CD14-positive monocyte (primary cell): ENCODE measurements at regions not wholly inside any gene's neighbourhood (a gene's known extent, or its start where the extent isn't known, plus 50 kb on each side); places are given as distances from the start of the nearest gene placed in this dataset.
"Not testable (repeated sequence)": the region's sequence is repeated elsewhere in the genome, so short reads cannot be mapped to it uniquely, and the experiment has no call there.

ENCODE experiments used
- DNase-seq, 3 donors: peaks; one replicate each; pipeline ENCODE4 v3.0.0-alpha.2; 2011 to 2022
- H2AFZ ChIP-seq: 2 replicates; pipeline ENCODE4 v1.6.0; 2012; ENCODE audit warnings: mild to moderate bottlenecking, low read depth, low read length, inconsistent platforms; ENCODE audit not compliant: insufficient read depth, poor library complexity, severe bottlenecking
- H3K27ac ChIP-seq, 2 donors: 1 replicate in 1 of 2; 2 replicates in 1 of 2; pipeline ENCODE4 v1.5.1; 2012 to 2013; ENCODE audit warnings: low read length in 2 of 2, control low read depth in 1 of 2, inconsistent platforms in 1 of 2, low read depth in 1 of 2, mild to moderate bottlenecking in 1 of 2
- H3K27me3 ChIP-seq, 2 donors: one replicate each; pipeline versions ENCODE4 v1.6.0 to v1.6.1; 2011 to 2013; ENCODE audit warnings: low read length in 2 of 2; ENCODE audit not compliant: control insufficient read depth in 2 of 2, insufficient read depth in 2 of 2
- H3K36me3 ChIP-seq, 2 donors: replicated peaks in 1 of 2; 1 replicate in 1 of 2; 2 replicates in 1 of 2; pipeline versions ENCODE4 v1.5.1 to v1.6.1; 2012 to 2013; ENCODE audit warnings: low read length in 2 of 2, control low read depth in 1 of 2, inconsistent platforms in 1 of 2, mild to moderate bottlenecking in 1 of 2; ENCODE audit not compliant: insufficient read depth in 2 of 2, control insufficient read depth in 1 of 2
- H3K4me1 ChIP-seq, 2 donors: 1 replicate in 1 of 2; 2 replicates in 1 of 2; pipeline versions ENCODE4 v1.5.1 to v1.6.1; 2012 to 2013; ENCODE audit warnings: low read length in 2 of 2, control low read depth in 1 of 2, inconsistent platforms in 1 of 2, mild to moderate bottlenecking in 1 of 2, moderate library complexity in 1 of 2; ENCODE audit not compliant: insufficient read depth in 2 of 2, control insufficient read depth in 1 of 2
- H3K4me2 ChIP-seq: replicated peaks from 2 replicates; pipeline ENCODE3; 2012; ENCODE audit warnings: low read length, moderate library complexity, mild to moderate bottlenecking; ENCODE audit not compliant: poor library complexity, severe bottlenecking; ENCODE audit errors: extremely low read depth
- H3K4me3 ChIP-seq, 3 experiments: fragments of 200-600 bp in 1 of 3; sonication (generic) in 1 of 3; replicated peaks in 1 of 3; 1 replicate in 2 of 3; 2 replicates in 1 of 3; pipeline ENCODE4 v1.5.1; 2011 to 2013; ENCODE audit warnings: low read length in 3 of 3, mild to moderate bottlenecking in 3 of 3, control low read depth in 2 of 3, low read depth in 2 of 3, inconsistent platforms in 1 of 3, moderate library complexity in 1 of 3
- H3K79me2 ChIP-seq: 2 replicates; pipeline ENCODE4 v1.6.0; 2012; ENCODE audit warnings: mild to moderate bottlenecking, control low read depth, inconsistent platforms, low read length, moderate library complexity; ENCODE audit not compliant: insufficient read depth
- H3K9ac ChIP-seq: 2 replicates; pipeline ENCODE4 v1.6.0; 2017; ENCODE audit warnings: low read length, mild to moderate bottlenecking; ENCODE audit not compliant: insufficient read depth, poor library complexity, severe bottlenecking
- H3K9me3 ChIP-seq, 2 donors: replicated peaks in 1 of 2; 1 replicate in 1 of 2; 2 replicates in 1 of 2; pipeline versions ENCODE4 v1.5.1 to v1.6.1; 2012 to 2013; ENCODE audit warnings: low read length in 2 of 2, control low read depth in 1 of 2; ENCODE audit not compliant: control insufficient read depth in 1 of 2, insufficient read depth in 1 of 2
- H4K20me1 ChIP-seq: 2 replicates; pipeline ENCODE4 v1.6.0; 2012; ENCODE audit warnings: mild to moderate bottlenecking, low read length, control low read depth, moderate library complexity; ENCODE audit not compliant: insufficient read depth
- H3K27ac Mint-ChIP-seq, 7 donors: one replicate each; pipeline ENCODE4 v1.8.0; 2020; ENCODE audit warnings: mild to moderate bottlenecking in 7 of 7, mixed read lengths in 7 of 7, moderate library complexity in 6 of 7, inconsistent platforms in 2 of 7
- H3K27me3 Mint-ChIP-seq, 3 donors: one replicate each; pipeline ENCODE4 v1.8.0; 2021 to 2022; ENCODE audit warnings: low read depth in 3 of 3, mild to moderate bottlenecking in 3 of 3, mixed read lengths in 3 of 3, moderate library complexity in 3 of 3, inconsistent platforms in 1 of 3
- H3K36me3 Mint-ChIP-seq, 2 donors: one replicate each; pipeline ENCODE4 v1.8.0; 2020; ENCODE audit warnings: mixed read lengths in 2 of 2, inconsistent platforms in 1 of 2, mild to moderate bottlenecking in 1 of 2
- H3K4me1 Mint-ChIP-seq: one replicate; pipeline ENCODE4 v1.8.0; 2020; ENCODE audit warnings: mild to moderate bottlenecking, mixed read lengths
- H3K4me3 Mint-ChIP-seq, 2 donors: one replicate each; pipeline ENCODE4 v1.8.0; 2020; ENCODE audit warnings: mild to moderate bottlenecking in 2 of 2, mixed read lengths in 2 of 2, moderate library complexity in 1 of 2
- H3K9me3 Mint-ChIP-seq, 7 donors: one replicate each; pipeline ENCODE4 v1.8.0; 2020 to 2022; ENCODE audit warnings: mixed read lengths in 7 of 7, mild to moderate bottlenecking in 6 of 7, moderate library complexity in 6 of 7, inconsistent platforms in 2 of 7
- CTCF ChIP-seq: fragments of 200-600 bp; IDR thresholded peaks from one replicate; pipeline ENCODE4 v1.8.0; 2022; ENCODE audit warnings: antibody characterized with exemption, mild to moderate bottlenecking
- WGBS: methylation state at CpG from one replicate; pipeline ENCODE4 v1.1.5; 2013; ENCODE audit warnings: missing lambda C conversion rate; ENCODE audit not compliant: insufficient coverage; 5-methylcytosine and 5-hydroxymethylcytosine counted together
- intact Hi-C, 2 donors: fragments of 100-400 bp; cut with micrococcal nuclease; formaldehyde crosslinking; loops; one replicate each; pipeline versions ENCODE4 v1.15.0 to v1.15.1; 2023

- Histone ChIP-seq H3K4me3 (no peak overlapping the region), H3K36me3 (no peaks in the 10 kb centered on the region), H3K79me2 (no peaks in the 10 kb centered on the region), H3K9ac (no peak overlapping the region), H3K27ac (no peak overlapping the region), H3K27me3 (no peaks in the 10 kb centered on the region), H4K20me1 (no peaks in the 10 kb centered on the region), H3K9me3 (peaks cover 0 to 11% of the 10 kb centered on the region in 2 donors), H3K4me1 (no peaks in the 10 kb centered on the region), H3K4me2 (no peak overlapping the region), H2AFZ (no peak overlapping the region)
- no CpG with 5 or more reads among the region's 1 CpG for WGBS
- H3K27ac Mint-ChIP-seq, result no peak overlapping the region
- no peaks in the 10 kb centered on the region for H3K36me3 Mint-ChIP-seq
- H3K4me3 Mint-ChIP-seq, result no peak overlapping the region
- intact Hi-C loops, result no loop called here
- no peak for DNase-seq
- TF ChIP-seq CTCF, result no peak
- H3K27me3 Mint-ChIP-seq, result peaks cover 0 to 3% (median 0%) of the 10 kb centered on the region in 3 donors
- H3K4me1 Mint-ChIP-seq, result peaks cover 3% of the 10 kb centered on the region
- H3K9me3 Mint-ChIP-seq, result peaks cover 0 to 10% (median 7%) of the 10 kb centered on the region in 7 donors
Observed at GRCh38 chr3:89032346-89033013, 74.9 kb upstream of the EPHA3 start.

- DNase-seq, H3K9ac ChIP-seq, H4K20me1 ChIP-seq, intact Hi-C loops, H3K79me2 ChIP-seq, H3K27me3 ChIP-seq, H3K4me3 Mint-ChIP-seq, H3K4me1 Mint-ChIP-seq, H3K27me3 Mint-ChIP-seq, H3K36me3 ChIP-seq, H3K4me1 ChIP-seq, H3K36me3 Mint-ChIP-seq, H3K27ac Mint-ChIP-seq, H3K4me2 ChIP-seq, H3K27ac ChIP-seq, H3K4me3 ChIP-seq, H2AFZ ChIP-seq: not testable (repeated sequence)
- WGBS, result 90% methylated on average over 4 of the region's 6 CpGs
- peaks cover 0 to 11% (median 9%) of the 10 kb centered on the region in 7 donors for H3K9me3 Mint-ChIP-seq
- H3K9me3 ChIP-seq, result peaks cover 0 to 11% of the 10 kb centered on the region in 2 donors
Observed at GRCh38 chr3:89034723-89035122, 72.7 kb upstream of the EPHA3 start.
